H1 (cell line): ENCODE measurements at regions not wholly inside any gene's neighbourhood (a gene's known extent, or its start where the extent isn't known, plus 50 kb on each side); places are given as distances from the start of the nearest gene placed in this dataset.

Source experiments
- CTCF ChIA-PET: fragments of 300-600 bp; sonication (Branson Sonifier 250); formaldehyde crosslinking; loops from one replicate; lab custom pipeline; 2021; ENCODE audit not compliant: partially characterized antibody; lab: Charles Lee
- POLR2A ChIA-PET: fragments of 300-600 bp; sonication (Branson Sonifier 250); formaldehyde crosslinking; loops from one replicate; lab custom pipeline; 2021; ENCODE audit warnings: inconsistent platforms; ENCODE audit not compliant: partially characterized antibody; lab: Charles Lee
- DNase-seq, 2 experiments: peaks; one replicate each; pipeline versions ENCODE4 v3.0.0 to v3.0.0-alpha.2; 2010 to 2022; ENCODE audit warnings: low spot score in 2 of 2, low read depth in 1 of 2, mixed read lengths in 1 of 2
- FAIRE-seq: peaks from 2 replicates; lab custom pipeline; 2011; peaks lifted over from hg19 to GRCh38; lab: Jason Lieb, UNC
- H2AFZ ChIP-seq: 2 replicates; pipeline ENCODE4 v1.8.1; 2012; ENCODE audit warnings: low read length, inconsistent platforms
- H2AK5ac ChIP-seq: 2 replicates; pipeline ENCODE4 v1.6.1; 2013; ENCODE audit warnings: low read depth, low read length
- H2BK120ac ChIP-seq: replicated peaks from 2 replicates; pipeline ENCODE3; 2013; ENCODE audit warnings: low read depth, low read length, inconsistent platforms
- H2BK12ac ChIP-seq: 2 replicates; pipeline ENCODE4 v1.6.1; 2013; ENCODE audit warnings: low read depth, low read length
- H2BK15ac ChIP-seq: 2 replicates; pipeline ENCODE4 v1.6.1; 2013; ENCODE audit warnings: low read length
- H2BK20ac ChIP-seq: 2 replicates; pipeline ENCODE4 v1.6.1; 2013; ENCODE audit warnings: low read length
- H2BK5ac ChIP-seq: 2 replicates; pipeline ENCODE4 v1.6.1; 2013; ENCODE audit warnings: low read depth, low read length
- H3K14ac ChIP-seq: 2 replicates; pipeline ENCODE4 v1.6.1; 2013; ENCODE audit warnings: inconsistent platforms; ENCODE audit not compliant: insufficient read length
- H3K18ac ChIP-seq: 2 replicates; pipeline ENCODE4 v1.6.1; 2013; ENCODE audit warnings: low read length; ENCODE audit errors: extremely low read depth
- H3K23ac ChIP-seq: 2 replicates; pipeline ENCODE4 v1.6.1; 2013; ENCODE audit warnings: inconsistent platforms; ENCODE audit not compliant: insufficient read length
- H3K23me2 ChIP-seq: 2 replicates; pipeline ENCODE4 v1.6.1; 2013; ENCODE audit warnings: low read depth, low read length
- H3K27ac ChIP-seq: 2 replicates; pipeline ENCODE4 v1.6.1; 2011; ENCODE audit warnings: low read depth, low read length, inconsistent platforms
- H3K27me3 ChIP-seq, 4 experiments: replicated peaks in 1 of 4; 1 replicate in 1 of 4; 2 replicates in 3 of 4; pipeline versions ENCODE4 v1.6.1 to v1.8.1; 2011 to 2013; ENCODE audit warnings: low read length in 3 of 4, mild to moderate bottlenecking in 3 of 4, inconsistent platforms in 2 of 4, mixed read lengths in 2 of 4, moderate library complexity in 1 of 4; ENCODE audit not compliant: control insufficient read depth in 3 of 4, insufficient read depth in 3 of 4; ENCODE audit errors: extremely low read depth in 1 of 4
- H3K36me3 ChIP-seq, 4 experiments: 2 replicates each; pipeline versions ENCODE4 v1.6.1 to v1.8.1; 2011 to 2013; ENCODE audit warnings: mild to moderate bottlenecking in 4 of 4, low read length in 3 of 4, moderate library complexity in 2 of 4, control low read depth in 1 of 4, inconsistent platforms in 1 of 4; ENCODE audit not compliant: insufficient read depth in 4 of 4, control insufficient read depth in 2 of 4
- H3K4ac ChIP-seq: replicated peaks from 2 replicates; pipeline ENCODE3; 2013; ENCODE audit warnings: low read length, low read depth, mixed read lengths, inconsistent platforms; ENCODE audit not compliant: insufficient read length
- H3K4me1 ChIP-seq, 4 experiments: replicated peaks in 1 of 4; 1 replicate in 1 of 4; 2 replicates in 3 of 4; pipeline versions ENCODE4 v1.6.1 to v1.8.1; 2011 to 2013; ENCODE audit warnings: low read length in 3 of 4, inconsistent platforms in 2 of 4, mixed read lengths in 1 of 4; ENCODE audit not compliant: insufficient read depth in 4 of 4, control insufficient read depth in 3 of 4
- H3K4me2 ChIP-seq, 2 experiments: 2 replicates each; pipeline versions ENCODE4 v1.6.1 to v1.8.1; 2011 to 2013; ENCODE audit warnings: low read depth in 2 of 2, low read length in 2 of 2, control low read depth in 1 of 2, inconsistent platforms in 1 of 2, mild to moderate bottlenecking in 1 of 2; ENCODE audit not compliant: insufficient read depth in 1 of 2
- H3K4me3 ChIP-seq, 4 experiments: fragments of 200-600, 300-600 bp in 1 of 4; sonication (generic), shearing (Covaris generic), sonication (Bioruptor Twin) in 1 of 4; 2 replicates each; pipeline versions ENCODE4 v1.5.1 to v1.8.1; 2011 to 2016; ENCODE audit warnings: low read length in 4 of 4, low read depth in 3 of 4, control low read depth in 2 of 4, inconsistent platforms in 2 of 4, mild to moderate bottlenecking in 2 of 4, mixed read lengths in 1 of 4, moderate library complexity in 1 of 4; ENCODE audit not compliant: insufficient read depth in 2 of 4; ENCODE audit errors: extremely low read depth in 1 of 4
- H3K56ac ChIP-seq: replicated peaks from 2 replicates; pipeline ENCODE3; 2013; ENCODE audit warnings: low read depth, mild to moderate bottlenecking, mixed read lengths, low read length, inconsistent platforms; ENCODE audit not compliant: insufficient read length
- H3K79me1 ChIP-seq: 2 replicates; pipeline ENCODE4 v1.6.1; 2013; ENCODE audit warnings: low read depth, low read length, control low read depth
- H3K79me2 ChIP-seq, 2 experiments: 2 replicates each; pipeline versions ENCODE4 v1.6.1 to v1.8.1; 2012 to 2013; ENCODE audit warnings: low read length in 2 of 2, mild to moderate bottlenecking in 2 of 2, inconsistent platforms in 1 of 2; ENCODE audit not compliant: insufficient read depth in 2 of 2, control insufficient read depth in 1 of 2
- H3K9ac ChIP-seq, 4 experiments: replicated peaks in 1 of 4; 1 replicate in 1 of 4; 2 replicates in 3 of 4; pipeline versions ENCODE4 v1.6.1 to v1.8.1; 2011 to 2013; ENCODE audit warnings: low read depth in 3 of 4, low read length in 3 of 4, control low read depth in 2 of 4, mild to moderate bottlenecking in 2 of 4, moderate library complexity in 2 of 4, inconsistent platforms in 1 of 4; ENCODE audit errors: extremely low read depth in 1 of 4
- H3K9me3 ChIP-seq, 2 experiments: 2 replicates each; pipeline versions ENCODE4 v1.6.1 to v1.8.1; 2012 to 2013; ENCODE audit warnings: mild to moderate bottlenecking in 2 of 2, moderate library complexity in 2 of 2, control low read depth in 1 of 2, inconsistent platforms in 1 of 2, low read depth in 1 of 2, low read length in 1 of 2, mixed read lengths in 1 of 2; ENCODE audit not compliant: insufficient read depth in 2 of 2
- H4K20me1 ChIP-seq, 2 experiments: replicated peaks in 1 of 2; 2 replicates each; pipeline versions ENCODE3 to v1.8.1; 2011 to 2013; ENCODE audit warnings: inconsistent platforms in 2 of 2, low read length in 2 of 2, mild to moderate bottlenecking in 1 of 2; ENCODE audit not compliant: insufficient read depth in 2 of 2, control insufficient read depth in 1 of 2
- H4K5ac ChIP-seq: 2 replicates; pipeline ENCODE4 v1.6.1; 2013; ENCODE audit warnings: low read length, low read depth, mixed read lengths, inconsistent platforms; ENCODE audit not compliant: insufficient read length
- H4K8ac ChIP-seq: 2 replicates; pipeline ENCODE4 v1.8.0; 2013; ENCODE audit warnings: mild to moderate bottlenecking, moderate library complexity, low read length, inconsistent platforms; ENCODE audit not compliant: insufficient read depth; ENCODE audit errors: extremely low read depth
- H4K91ac ChIP-seq: replicated peaks from 2 replicates; pipeline ENCODE3; 2013; ENCODE audit warnings: low read length, mixed read lengths, inconsistent platforms; ENCODE audit not compliant: insufficient read length
- CHD2 ChIP-seq: IDR thresholded peaks from 2 replicates; pipeline ENCODE4 v1.6.1; 2012; ENCODE audit warnings: low read length, improper control_type of control experiment
- GABPA ChIP-seq: IDR thresholded peaks from 2 replicates; pipeline ENCODE4 v1.6.1; 2011; ENCODE audit warnings: mild to moderate bottlenecking, low read length, moderate library complexity, borderline replicate concordance; ENCODE audit not compliant: insufficient read depth
- JUND ChIP-seq: IDR thresholded peaks from 2 replicates; pipeline ENCODE4 v1.6.1; 2011; ENCODE audit warnings: mild to moderate bottlenecking, improper control_type of control experiment, low read length
- PHF8 ChIP-seq: fragments of 200-600 bp; sonication (generic); conservative IDR thresholded peaks from 2 replicates; pipeline ENCODE4 v1.7.1; 2012; ENCODE audit warnings: low read depth, mild to moderate bottlenecking, inconsistent platforms, low read length, moderate library complexity
- RAD21 ChIP-seq, 2 experiments: IDR thresholded peaks in 1 of 2; conservative IDR thresholded peaks in 1 of 2; 2 replicates each; pipeline ENCODE4 v1.6.1; 2011; ENCODE audit warnings: low read depth in 2 of 2, low read length in 2 of 2, improper control_type of control experiment in 1 of 2, inconsistent platforms in 1 of 2, mild to moderate bottlenecking in 1 of 2, moderate library complexity in 1 of 2
- RFX5 ChIP-seq: IDR thresholded peaks from 2 replicates; pipeline ENCODE4 v1.6.1; 2011; ENCODE audit warnings: low read depth, low read length, improper control_type of control experiment, borderline replicate concordance
- SP1 ChIP-seq: IDR thresholded peaks from 2 replicates; pipeline ENCODE4 v1.6.1; 2011; ENCODE audit warnings: low read depth, low read length
- TF ChIP-seq, protein P1 (sequence below): IDR thresholded peaks from 2 replicates; pipeline ENCODE4 v1.6.1; 2012; ENCODE audit warnings: inconsistent platforms

DNA sequence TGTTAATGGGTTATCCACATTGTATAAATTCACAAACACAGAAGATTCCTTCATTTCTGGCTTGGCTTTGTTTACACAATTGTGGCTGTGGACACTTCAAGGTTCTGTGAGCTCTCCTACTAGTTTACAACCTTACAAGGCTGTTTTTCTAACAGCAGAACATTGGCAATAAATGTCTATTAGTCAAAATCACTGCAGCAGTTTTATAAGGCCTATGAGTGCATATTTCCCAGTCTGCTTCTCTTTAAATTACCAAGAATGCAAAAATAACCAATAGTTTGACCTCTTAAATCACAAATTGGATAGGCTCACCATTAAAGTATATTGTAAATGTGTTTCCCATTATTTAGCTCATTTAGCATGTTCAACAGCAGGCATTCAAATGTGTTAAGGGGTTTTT is 239.2 kb downstream of the DKK2 start:
- Histone ChIP-seq H4K91ac (no peak overlapping the region), H3K79me2 (no peaks in the 10 kb centered on the region), H4K8ac (no peak overlapping the region), H2AFZ (no peak overlapping the region), H3K9me3 (no peaks in the 10 kb centered on the region), H4K5ac (no peak overlapping the region), H2BK20ac (no peak overlapping the region), H2BK15ac (no peak overlapping the region), H3K4me1 (no peaks in the 10 kb centered on the region), H2BK5ac (no peak overlapping the region), H3K14ac (no peak overlapping the region), H3K23ac (no peak overlapping the region), H3K4ac (no peak overlapping the region), H3K56ac (no peak overlapping the region), H3K4me3 (no peak overlapping the region), H3K36me3 (no peaks in the 10 kb centered on the region), H2BK12ac (no peak overlapping the region), H3K23me2 (no peaks in the 10 kb centered on the region), H3K4me2 (no peak overlapping the region), H3K79me1 (no peaks in the 10 kb centered on the region), H2BK120ac (no peak overlapping the region), H3K9ac (no peak overlapping the region), H3K27me3 (no peaks in the 10 kb centered on the region), H4K20me1 (no peaks in the 10 kb centered on the region), H3K18ac (no peak overlapping the region), H3K27ac (no peak overlapping the region), H2AK5ac (no peak overlapping the region)
- DNase-seq (no peak), FAIRE-seq (no peak)
- POLR2A ChIA-PET: no interaction called here
- CTCF ChIA-PET: interaction anchor here (0.6 kb wide), 2 partner anchors 83 to 671 kb away, joined by 3 to 5 read pairs; no protein-coding TSS in a partner anchor
- TF ChIP-seq RAD21 (IDR thresholded peaks at IDR 0.05 in 1 of 2, conservative IDR thresholded peaks at IDR 0.05 in 1 of 2; ENCODE audit: low read depth in 2 of 2, low read length in 2 of 2) (no peak), GABPA (no peak), RFX5 (no peak), JUND (no peak), PHF8 (no peak), CHD2 (no peak), SP1 (no peak)
- TF ChIP-seq, protein P1, sequence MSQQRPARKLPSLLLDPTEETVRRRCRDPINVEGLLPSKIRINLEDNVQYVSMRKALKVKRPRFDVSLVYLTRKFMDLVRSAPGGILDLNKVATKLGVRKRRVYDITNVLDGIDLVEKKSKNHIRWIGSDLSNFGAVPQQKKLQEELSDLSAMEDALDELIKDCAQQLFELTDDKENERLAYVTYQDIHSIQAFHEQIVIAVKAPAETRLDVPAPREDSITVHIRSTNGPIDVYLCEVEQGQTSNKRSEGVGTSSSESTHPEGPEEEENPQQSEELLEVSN: no peak
